ENCODE measurements at regions not wholly inside any gene's neighbourhood (a gene's known extent, or its start where the extent isn't known, plus 50 kb on each side); places are given as distances from the start of the nearest gene placed in this dataset.

DNA sequence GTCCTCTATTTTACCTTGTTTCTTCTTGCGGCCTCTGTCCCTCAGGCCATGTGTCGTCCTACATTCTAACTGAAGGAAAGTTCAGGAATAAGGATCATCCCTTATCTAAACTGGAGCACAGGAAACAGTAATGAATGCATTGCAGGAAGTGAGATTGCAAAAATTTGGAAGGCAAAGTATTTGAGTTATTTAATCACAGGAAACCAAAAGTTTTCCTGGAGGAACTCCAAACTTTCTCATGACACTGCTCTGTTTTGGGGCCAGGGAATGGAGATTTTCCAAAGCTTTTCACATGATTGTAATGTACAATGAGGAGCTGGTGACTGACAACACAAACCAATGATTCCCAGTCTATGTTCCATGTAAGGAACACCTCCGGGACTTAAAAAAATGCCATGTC, 57.8 kb upstream of the PLSCR4 start:
- H3K4me1 ChIP-seq (ENCODE audit: insufficient read depth, low read length) = no peaks in the 10 kb centered on the region
- CTCF ChIA-PET (ENCODE audit: partially characterized antibody) = no interaction called here

DNA sequence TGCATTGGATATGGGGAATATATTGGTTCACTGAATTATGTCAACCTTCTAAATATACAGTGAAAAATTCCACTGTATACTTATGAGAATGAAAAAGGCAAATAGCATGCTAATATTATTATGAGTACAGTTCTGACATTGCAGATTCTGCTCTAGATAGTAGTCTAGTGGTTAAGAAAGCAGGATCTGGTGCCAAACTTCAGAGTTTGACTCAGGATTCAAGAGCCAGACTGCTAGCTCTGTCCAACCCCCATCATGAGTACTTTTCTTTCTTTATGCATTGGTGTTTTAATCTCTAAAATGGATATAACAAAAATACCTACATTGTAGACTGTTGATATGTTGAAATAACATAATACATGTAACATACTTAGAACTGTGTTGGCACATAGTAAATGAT, 57.3 kb upstream of the PLSCR4 start:
- Histone ChIP-seq H3K4me3 (ENCODE audit: low read length in 2 of 2) (no peak overlapping the region), H3K9me3 (ENCODE audit: control insufficient read depth in 1 of 2, low read length in 2 of 2) (no peaks in the 10 kb centered on the region), H3K36me3 (ENCODE audit: insufficient read depth, low read length) (no peaks in the 10 kb centered on the region), H3K27ac (ENCODE audit: low read depth, low read length) (no peak overlapping the region), H3K4me1 (ENCODE audit: insufficient read depth, low read length) (no peaks in the 10 kb centered on the region), H3K27me3 (ENCODE audit: insufficient read depth, low read length) (no peaks in the 10 kb centered on the region)
- Mint-ChIP-seq H3K4me3 (no peak overlapping the region), H3K4me1 (no peaks in the 10 kb centered on the region), H3K9me3 (peaks cover 0 to 9% (median 6%) of the 10 kb centered on the region in 8 donors), H3K36me3 (no peaks in the 10 kb centered on the region), H3K27me3 (no peaks in the 10 kb centered on the region), H3K27ac (no peak overlapping the region)
- intact Hi-C loops (cut with micrococcal nuclease) = no loop called here
- POLR2A ChIA-PET (ENCODE audit: partially characterized antibody) = no interaction called here
- CTCF ChIA-PET (ENCODE audit: partially characterized antibody) = no interaction called here
- no peak for DNase-seq

More for the DNA sequence above, 57.8 kb upstream of the PLSCR4 start:
- no peak overlapping the region for H3K27ac ChIP-seq (ENCODE audit: low read depth, low read length)
- Mint-ChIP-seq H3K4me3 (no peak overlapping the region), H3K4me1 (no peaks in the 10 kb centered on the region), H3K9me3 (peaks cover 0 to 9% (median 5%) of the 10 kb centered on the region in 8 donors), H3K27ac (no peak overlapping the region), H3K27me3 (no peaks in the 10 kb centered on the region), H3K36me3 (no peaks in the 10 kb centered on the region)
- no peaks in the 10 kb centered on the region for H3K27me3 ChIP-seq (ENCODE audit: insufficient read depth, low read length)
- no peak for DNase-seq
- no peaks in the 10 kb centered on the region for H3K9me3 ChIP-seq (ENCODE audit: control insufficient read depth in 1 of 2, low read length in 2 of 2)
- intact Hi-C loops (cut with micrococcal nuclease) = no loop called here
- H3K36me3 ChIP-seq (ENCODE audit: insufficient read depth, low read length) = no peaks in the 10 kb centered on the region
- POLR2A ChIA-PET (ENCODE audit: partially characterized antibody) = no interaction called here
- H3K4me3 ChIP-seq (ENCODE audit: low read length in 2 of 2) = no peak overlapping the region

DNA sequence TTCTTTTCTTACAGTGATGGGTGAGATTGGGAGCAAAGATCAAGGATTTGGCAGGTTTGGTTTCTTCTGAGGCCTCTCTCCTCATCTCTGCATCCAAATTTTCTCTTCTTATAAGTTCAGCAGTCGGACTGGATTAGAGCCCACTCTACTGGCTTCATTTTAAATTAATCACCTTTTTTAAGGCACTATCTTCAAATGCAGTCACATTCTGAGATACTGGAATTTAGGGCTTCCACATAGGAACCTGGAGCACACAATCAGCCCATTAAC, 56.5 kb upstream of the PLSCR4 start:
- Mint-ChIP-seq H3K9me3 (peaks cover 0 to 8% (median 5%) of the 10 kb centered on the region in 8 donors), H3K27ac (no peak overlapping the region), H3K27me3 (no peaks in the 10 kb centered on the region), H3K4me3 (no peak overlapping the region), H3K4me1 (no peaks in the 10 kb centered on the region), H3K36me3 (no peaks in the 10 kb centered on the region)
- no peaks in the 10 kb centered on the region for H3K4me1 ChIP-seq (ENCODE audit: insufficient read depth, low read length)
- H3K36me3 ChIP-seq (ENCODE audit: insufficient read depth, low read length) = no peaks in the 10 kb centered on the region
- H3K27ac ChIP-seq (ENCODE audit: low read depth, low read length) = no peak overlapping the region
- no peaks in the 10 kb centered on the region for H3K9me3 ChIP-seq (ENCODE audit: control insufficient read depth in 1 of 2, low read length in 2 of 2)
- DNase-seq = no peak
- H3K27me3 ChIP-seq (ENCODE audit: insufficient read depth, low read length) = no peaks in the 10 kb centered on the region
- intact Hi-C loops (cut with micrococcal nuclease) = no loop called here
- ChIA-PET CTCF (ENCODE audit: partially characterized antibody) (no interaction called here), POLR2A (ENCODE audit: partially characterized antibody) (no interaction called here)
- H3K4me3 ChIP-seq (ENCODE audit: low read length in 2 of 2) = no peak overlapping the region

DNA sequence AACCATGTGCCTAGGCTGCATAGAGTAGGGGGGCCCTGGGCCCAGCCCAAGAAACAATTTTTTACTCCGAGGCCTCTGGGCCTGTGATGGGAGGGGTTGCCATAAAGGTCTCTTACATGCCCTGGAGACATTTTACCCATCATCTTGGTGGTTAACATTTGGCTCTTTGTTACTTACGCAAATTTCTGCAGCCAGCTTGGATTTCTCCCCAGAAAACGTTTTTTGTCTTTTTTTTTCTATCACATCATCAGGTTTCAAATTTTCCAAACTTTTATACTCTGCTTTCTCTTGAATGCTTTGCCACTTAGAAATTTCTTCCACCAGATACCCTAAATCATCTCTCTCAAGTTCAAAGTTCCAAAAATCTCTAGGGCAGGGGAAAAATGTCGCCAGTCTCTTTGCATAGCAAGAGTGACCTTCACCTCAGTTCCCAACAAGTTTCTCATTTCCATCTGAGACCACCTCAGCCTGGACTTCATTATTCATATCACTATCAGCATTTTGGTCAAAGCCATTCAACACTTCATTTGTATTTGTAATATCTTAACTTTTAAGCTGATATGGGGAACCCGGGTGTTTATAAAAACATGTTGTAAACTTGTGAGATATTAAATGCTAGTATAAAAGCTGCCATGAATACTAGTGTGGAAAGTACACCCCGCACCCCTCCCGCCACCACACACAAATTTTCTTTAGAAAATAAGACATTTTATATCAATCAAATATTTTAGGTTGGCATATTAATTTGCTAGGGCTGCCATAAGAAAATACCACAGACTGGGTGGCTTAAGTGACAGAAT, 56.0 kb upstream of the PLSCR4 start:
- Mint-ChIP-seq H3K27ac (no peak overlapping the region), H3K4me1 (no peaks in the 10 kb centered on the region), H3K4me3 (no peak overlapping the region), H3K27me3 (no peaks in the 10 kb centered on the region), H3K36me3 (no peaks in the 10 kb centered on the region), H3K9me3 (peaks cover 0 to 11% (median 5%) of the 10 kb centered on the region in 8 donors)
- CTCF ChIA-PET (ENCODE audit: partially characterized antibody) = no interaction called here
- Histone ChIP-seq H3K4me3 (ENCODE audit: low read length in 2 of 2) (no peak overlapping the region), H3K27ac (ENCODE audit: low read depth, low read length) (no peak overlapping the region), H3K36me3 (ENCODE audit: insufficient read depth, low read length) (no peaks in the 10 kb centered on the region), H3K9me3 (ENCODE audit: control insufficient read depth in 1 of 2, low read length in 2 of 2) (no peaks in the 10 kb centered on the region), H3K27me3 (ENCODE audit: insufficient read depth, low read length) (no peaks in the 10 kb centered on the region), H3K4me1 (ENCODE audit: insufficient read depth, low read length) (no peaks in the 10 kb centered on the region)
- DNase-seq = no peak
- intact Hi-C loops (cut with micrococcal nuclease) = no loop called here
- POLR2A ChIA-PET (ENCODE audit: partially characterized antibody) = no interaction called here

DNA sequence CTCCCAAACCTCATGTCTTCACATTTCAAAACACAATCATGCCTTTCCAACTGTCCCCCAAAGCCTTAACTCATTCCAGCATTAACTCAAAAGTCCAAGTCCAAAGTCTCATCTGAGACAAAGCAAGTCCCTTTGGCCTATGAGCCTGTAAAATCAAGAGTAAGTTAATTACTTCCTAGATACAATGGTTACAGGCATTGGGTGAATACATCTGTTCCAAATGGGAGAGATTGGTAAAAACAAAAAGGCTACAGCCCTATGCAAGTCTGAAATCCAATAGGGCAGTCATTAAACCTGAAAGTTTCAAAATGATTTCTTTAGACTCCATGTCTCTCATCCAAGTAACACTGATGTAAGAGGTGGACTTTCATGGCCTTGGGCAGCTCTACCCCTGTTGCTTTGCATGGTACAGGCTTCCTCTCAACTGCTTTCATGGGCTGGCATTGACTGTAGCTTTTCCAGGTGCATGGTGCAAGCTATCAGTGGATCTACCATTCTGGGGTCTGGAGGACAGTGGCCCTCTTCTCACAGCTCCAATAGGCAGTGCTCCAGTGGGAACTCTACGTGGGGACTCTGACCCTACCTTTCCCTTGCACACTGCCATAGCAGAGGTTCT, 55.0 kb upstream of the PLSCR4 start:
- no peaks in the 10 kb centered on the region for H3K9me3 ChIP-seq (ENCODE audit: control insufficient read depth in 1 of 2, low read length in 2 of 2)
- no peaks in the 10 kb centered on the region for H3K4me1 ChIP-seq (ENCODE audit: insufficient read depth, low read length)
- H3K27me3 ChIP-seq (ENCODE audit: insufficient read depth, low read length) = no peaks in the 10 kb centered on the region
- no peak for DNase-seq
- no peak overlapping the region for H3K4me3 ChIP-seq (ENCODE audit: low read length in 2 of 2)
- H3K27ac ChIP-seq (ENCODE audit: low read depth, low read length) = no peak overlapping the region
- Mint-ChIP-seq H3K36me3 (no peaks in the 10 kb centered on the region), H3K27ac (no peak overlapping the region), H3K4me1 (no peaks in the 10 kb centered on the region), H3K27me3 (no peaks in the 10 kb centered on the region), H3K4me3 (no peak overlapping the region), H3K9me3 (peaks cover 0 to 13% (median 5%) of the 10 kb centered on the region in 8 donors)
- intact Hi-C loops (cut with micrococcal nuclease) = no loop called here
- ChIA-PET CTCF (ENCODE audit: partially characterized antibody) (no interaction called here), POLR2A (ENCODE audit: partially characterized antibody) (no interaction called here)
- H3K36me3 ChIP-seq (ENCODE audit: insufficient read depth, low read length) = no peaks in the 10 kb centered on the region

DNA sequence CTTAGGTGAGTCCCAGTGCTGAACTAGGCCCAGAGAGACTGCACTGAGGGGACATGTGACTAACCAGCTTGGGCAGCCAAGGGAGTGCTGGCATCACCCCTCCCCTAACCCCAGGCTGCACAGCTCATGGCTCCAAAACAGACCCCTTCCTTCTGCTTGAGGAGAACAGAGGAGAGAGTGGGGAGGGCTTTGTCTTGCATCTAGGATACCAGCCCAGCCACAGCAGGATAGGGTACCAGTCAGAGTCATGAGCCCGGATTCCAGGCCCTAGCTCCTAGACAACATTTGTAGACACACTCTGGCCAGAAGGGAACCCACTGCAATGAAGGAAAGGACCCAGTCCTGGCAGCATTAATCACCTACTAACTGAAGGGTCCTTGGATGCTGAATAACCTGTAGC, 49.9 kb upstream of the PLSCR4 start:
- H3K27ac ChIP-seq (ENCODE audit: low read depth, low read length) = no peak overlapping the region
- H3K27me3 ChIP-seq (ENCODE audit: insufficient read depth, low read length) = no peaks in the 10 kb centered on the region
- Mint-ChIP-seq H3K27me3 (peaks cover 0 to 4% of the 10 kb centered on the region in 2 donors), H3K9me3 (peaks cover 0 to 11% (median 5%) of the 10 kb centered on the region in 8 donors), H3K36me3 (no peaks in the 10 kb centered on the region), H3K4me3 (no peak overlapping the region), H3K27ac (no peak overlapping the region), H3K4me1 (no peaks in the 10 kb centered on the region)
- H3K4me3 ChIP-seq (ENCODE audit: low read length in 2 of 2) = no peak overlapping the region
- no peaks in the 10 kb centered on the region for H3K9me3 ChIP-seq (ENCODE audit: control insufficient read depth in 1 of 2, low read length in 2 of 2)
- intact Hi-C loops (cut with micrococcal nuclease) = no loop called here
- POLR2A ChIA-PET (ENCODE audit: partially characterized antibody) = no interaction called here
- no peaks in the 10 kb centered on the region for H3K4me1 ChIP-seq (ENCODE audit: insufficient read depth, low read length)
- CTCF ChIA-PET (ENCODE audit: partially characterized antibody) = no interaction called here
- no peaks in the 10 kb centered on the region for H3K36me3 ChIP-seq (ENCODE audit: insufficient read depth, low read length)
- DNase-seq = no peak

Measured in CD4-positive, alpha-beta memory T cell (primary cell).